ENCODE measurements at regions not wholly inside any gene's neighbourhood (a gene's known extent, or its start where the extent isn't known, plus 50 kb on each side); places are given as distances from the start of the nearest gene placed in this dataset.

GRCh38 chr9:24953070-24953469, 407.4 kb upstream of the IZUMO3 start:
- no peak for TF ChIP-seq YY1 (IDR thresholded peaks at IDR 0.05; ENCODE audit: insufficient read depth, insufficient read length)
- no peak for TF ChIP-seq ZNF274 (IDR thresholded peaks at IDR 0.05; ENCODE audit: low read depth, low read length)
